GM19452 (cell line): ENCODE measurements at regions not wholly inside any gene's neighbourhood (a gene's known extent, or its start where the extent isn't known, plus 50 kb on each side); places are given as distances from the start of the nearest gene placed in this dataset.

ENCODE experiments used
- ATAC-seq: cut with Tn5 transposase; IDR thresholded peaks from one replicate; pipeline ENCODE4 v1.9.1; 2021; ENCODE audit not compliant: unreplicated experiment

DNA sequence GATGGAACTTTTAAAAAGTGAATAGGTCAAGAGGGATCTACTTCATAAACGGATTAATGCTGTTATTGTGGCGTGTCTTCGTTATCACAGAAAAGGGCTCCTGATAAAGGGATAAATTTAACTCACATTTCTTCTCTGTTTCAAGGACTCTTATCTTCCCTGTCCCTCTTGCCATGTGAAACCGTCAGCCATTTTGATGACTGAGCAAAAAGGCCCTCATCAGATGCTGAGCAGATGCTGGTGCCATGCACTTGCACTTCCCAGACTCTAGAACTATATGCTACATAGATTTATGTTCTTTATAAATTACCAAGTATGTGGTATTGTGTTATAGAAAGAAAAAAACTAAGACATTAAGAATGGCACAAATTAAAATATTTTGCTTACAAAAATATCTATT lies 1011.8 kb upstream of the GBE1 start:
- ATAC-seq: no peak

DNA sequence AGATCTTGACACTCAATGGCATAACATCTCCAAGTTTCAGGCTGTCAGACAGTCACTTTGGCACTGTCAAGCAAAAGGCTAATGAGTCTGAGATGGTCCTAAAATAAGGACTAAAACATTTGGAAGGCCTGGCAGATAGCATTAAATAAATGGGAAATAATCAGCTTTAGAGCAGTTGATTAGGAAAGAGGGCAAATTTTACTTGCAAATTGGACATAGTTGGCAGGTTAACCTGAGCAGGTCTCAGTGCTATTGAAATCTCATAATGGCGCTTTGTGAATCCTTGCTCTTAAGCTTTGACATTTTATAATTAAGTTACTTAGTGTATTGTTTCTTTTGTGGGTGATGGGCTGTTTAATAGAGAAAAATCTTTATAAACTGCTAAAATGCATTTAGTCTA lies 1003.1 kb upstream of the GBE1 start:
- ATAC-seq: no peak

- ATAC-seq: no peak
These were observed 1000.4 kb upstream of the GBE1 start for GRCh38 chr3:82761858-82762257.

DNA sequence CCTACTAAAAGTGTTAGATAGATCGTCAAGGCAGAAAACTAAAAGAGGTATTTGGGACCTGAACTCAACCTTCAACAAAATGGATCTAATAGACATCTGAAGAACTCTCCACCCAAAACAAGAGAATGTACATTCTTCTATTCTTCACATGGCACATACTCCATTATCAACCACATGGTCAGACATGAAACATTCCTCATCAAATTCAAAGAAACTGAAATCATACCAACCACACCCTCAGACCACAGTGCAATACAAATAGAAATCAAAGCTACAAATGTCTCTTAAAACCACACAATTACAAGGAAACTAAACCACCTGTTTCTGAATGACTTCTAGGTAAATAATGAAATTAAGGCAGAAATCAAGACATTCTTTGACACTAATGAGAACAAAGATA lies 984.1 kb upstream of the GBE1 start:
- ATAC-seq: no peak

DNA sequence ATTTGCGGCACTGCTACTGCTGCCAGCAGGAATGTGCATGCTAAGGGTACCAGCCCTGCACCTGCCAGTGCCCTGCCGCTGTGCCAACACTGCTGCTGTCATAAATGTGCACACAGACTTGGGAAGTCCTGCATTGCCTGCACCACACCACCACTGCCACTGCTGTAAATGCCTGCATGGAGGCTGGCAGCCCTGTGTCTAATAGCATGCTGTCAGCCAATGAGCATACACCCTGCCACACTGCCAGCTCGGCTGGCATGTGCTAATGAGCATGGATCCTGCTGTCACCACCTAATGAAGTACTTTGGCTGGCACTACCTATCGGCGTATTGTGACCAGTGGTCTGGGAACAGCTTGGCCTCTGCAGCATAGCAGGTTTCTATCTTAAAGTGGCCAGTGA lies 981.8 kb upstream of the GBE1 start:
- ATAC-seq: no peak

GRCh38 chr3:82741346-82741745 lies 979.9 kb upstream of the GBE1 start:
- ATAC-seq: no peak

DNA sequence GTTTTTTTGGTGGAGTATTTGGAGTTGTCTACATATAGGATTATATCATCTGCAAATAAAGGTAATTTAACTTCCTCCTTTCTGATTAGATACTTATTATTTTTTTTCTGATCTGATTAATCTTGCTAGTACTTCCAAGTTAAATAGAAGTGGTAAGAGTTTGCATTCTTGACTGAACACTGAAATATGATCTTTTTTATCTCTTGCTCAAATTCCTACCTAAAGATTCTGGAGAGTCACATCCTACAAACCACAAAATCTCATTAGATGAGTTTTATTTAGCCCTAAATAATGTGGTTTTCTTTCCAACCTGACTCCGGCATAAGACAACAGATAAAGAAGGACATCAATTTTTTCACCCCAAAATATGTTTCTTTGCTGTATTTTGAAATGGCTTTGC lies 977.9 kb upstream of the GBE1 start:
- no peak for ATAC-seq

- ATAC-seq: no peak
These were observed 975.3 kb upstream of the GBE1 start for GRCh38 chr3:82736696-82737277.

DNA sequence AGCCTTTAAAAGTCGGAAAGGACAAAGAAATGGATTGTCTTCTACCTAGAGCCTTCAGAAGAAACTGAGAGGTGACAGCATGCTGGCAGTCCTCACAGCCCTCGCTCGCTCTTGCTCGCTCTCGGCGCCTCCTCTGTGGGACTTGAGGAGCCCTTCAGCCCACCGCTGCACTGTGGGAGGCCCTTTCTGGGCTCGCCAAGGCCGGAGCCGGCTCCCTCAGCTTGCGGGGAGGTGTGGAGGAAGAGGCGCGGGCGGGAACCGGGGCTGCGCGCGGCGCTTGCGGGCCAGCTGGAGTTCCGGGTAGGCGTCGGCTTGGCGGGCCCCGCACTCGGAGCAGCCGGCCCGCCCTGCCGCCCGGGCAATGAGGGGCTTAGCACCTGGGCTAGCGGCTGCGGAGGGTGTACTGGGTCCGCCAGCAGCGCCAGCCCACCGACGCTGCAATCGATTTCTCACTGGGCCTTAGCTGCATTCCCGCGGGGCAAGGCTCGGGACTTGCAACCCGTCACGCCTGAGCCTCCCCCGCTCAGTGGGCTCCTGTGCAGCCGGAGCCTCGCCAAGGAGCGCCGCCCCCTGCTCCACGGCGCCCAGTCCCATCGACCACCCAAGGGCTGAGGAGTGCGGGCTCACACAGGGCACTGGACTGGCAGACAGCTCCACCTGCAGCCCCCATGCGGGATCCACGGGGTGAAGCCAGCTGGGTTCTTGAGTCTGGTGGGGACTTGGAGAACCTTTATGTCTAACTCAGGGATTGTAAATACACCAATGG lies 953.8 kb upstream of the GBE1 start:
- no peak for ATAC-seq

DNA sequence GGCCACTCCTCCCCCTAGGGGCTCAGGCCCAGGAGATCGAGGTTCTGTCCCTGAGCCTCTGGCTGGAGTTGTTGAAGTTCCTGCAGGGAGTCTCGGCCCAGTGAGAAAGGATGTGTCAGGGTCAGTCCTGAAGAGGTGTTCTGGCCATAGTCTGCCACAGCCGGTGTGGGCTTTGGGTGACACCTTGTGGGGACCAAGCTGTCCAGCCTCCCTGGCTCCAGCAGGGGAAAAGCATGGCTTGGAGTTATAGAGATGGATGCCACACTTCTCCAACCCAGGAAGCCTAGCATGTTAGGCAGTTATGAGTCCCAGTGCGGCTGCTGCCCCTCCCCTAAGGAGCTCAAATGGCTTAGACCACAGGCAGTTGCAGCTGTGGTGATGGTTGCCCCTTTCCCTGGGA lies 945.6 kb upstream of the GBE1 start:
- ATAC-seq: no peak

- ATAC-seq: no peak
These were observed 924.3 kb upstream of the GBE1 start for GRCh38 chr3:82685761-82686160.

- no peak for ATAC-seq
These were observed 915.0 kb upstream of the GBE1 start for GRCh38 chr3:82676356-82677026.

GRCh38 chr3:82672966-82673365 lies 911.5 kb upstream of the GBE1 start:
- ATAC-seq: no peak

DNA sequence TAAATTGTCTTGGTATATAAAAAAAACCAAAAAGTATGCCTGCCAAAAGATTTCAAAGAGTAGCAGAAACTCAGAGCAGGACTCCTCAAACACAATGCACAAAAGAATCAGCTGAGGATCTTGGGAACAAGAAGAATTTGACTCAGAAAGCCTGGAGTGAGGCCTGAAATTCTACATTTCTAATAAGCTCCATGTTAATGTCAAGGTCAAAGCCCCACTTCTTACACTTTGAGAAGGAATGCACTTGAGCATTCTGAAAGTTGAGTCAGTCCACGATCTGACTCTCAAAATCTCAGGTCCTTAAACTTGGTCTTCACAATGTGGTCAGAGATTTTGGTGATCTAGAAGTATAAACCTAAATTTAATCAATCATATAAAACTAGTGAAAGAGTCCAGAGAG lies 910.0 kb upstream of the GBE1 start:
- ATAC-seq: no peak

GRCh38 chr3:82654708-82655107 lies 893.3 kb upstream of the GBE1 start:
- ATAC-seq: no peak

- ATAC-seq: no peak
These were observed 882.5 kb upstream of the GBE1 start for GRCh38 chr3:82643948-82644347.

GRCh38 chr3:82641701-82642100 lies 880.3 kb upstream of the GBE1 start:
- ATAC-seq: no peak

DNA sequence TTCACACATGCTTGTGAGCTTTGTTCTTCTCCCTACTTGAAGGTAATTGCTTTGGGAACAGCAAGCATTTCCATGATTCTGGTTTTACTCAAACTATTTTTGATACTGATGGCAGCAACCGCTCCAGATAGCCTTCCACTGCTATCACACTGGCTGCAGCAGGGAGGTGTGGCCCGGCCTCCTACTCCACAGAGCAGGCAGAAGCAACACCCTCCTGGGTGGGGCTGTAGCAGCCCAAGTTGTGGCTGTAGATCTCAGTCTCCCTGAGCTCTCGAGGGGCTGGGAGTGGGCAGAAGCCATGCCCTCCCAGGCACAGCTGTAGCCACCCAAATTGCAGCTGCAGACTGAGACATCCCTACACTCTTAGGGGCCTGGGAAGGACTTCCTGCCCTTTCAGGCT lies 878.8 kb upstream of the GBE1 start:
- ATAC-seq: no peak

GRCh38 chr3:82637574-82637973 lies 876.1 kb upstream of the GBE1 start:
- ATAC-seq: no peak

DNA sequence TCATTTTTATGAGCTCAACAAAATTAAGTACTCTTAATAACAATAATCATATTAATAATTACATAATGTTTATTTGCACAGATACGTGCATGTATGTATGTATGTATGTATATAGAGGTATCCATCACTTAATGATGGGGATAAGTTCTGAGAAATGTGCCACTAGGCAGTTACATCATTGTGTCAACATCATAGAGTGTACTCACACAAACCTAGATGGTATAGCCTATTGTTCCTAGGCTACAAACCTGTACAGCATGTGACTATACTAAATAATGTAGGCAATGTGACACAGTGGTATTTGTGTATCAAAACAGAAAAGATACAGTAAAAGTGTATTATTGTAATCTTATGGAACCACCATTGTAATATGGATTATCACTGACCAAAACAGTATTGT lies 874.7 kb upstream of the GBE1 start:
- no peak for ATAC-seq

DNA sequence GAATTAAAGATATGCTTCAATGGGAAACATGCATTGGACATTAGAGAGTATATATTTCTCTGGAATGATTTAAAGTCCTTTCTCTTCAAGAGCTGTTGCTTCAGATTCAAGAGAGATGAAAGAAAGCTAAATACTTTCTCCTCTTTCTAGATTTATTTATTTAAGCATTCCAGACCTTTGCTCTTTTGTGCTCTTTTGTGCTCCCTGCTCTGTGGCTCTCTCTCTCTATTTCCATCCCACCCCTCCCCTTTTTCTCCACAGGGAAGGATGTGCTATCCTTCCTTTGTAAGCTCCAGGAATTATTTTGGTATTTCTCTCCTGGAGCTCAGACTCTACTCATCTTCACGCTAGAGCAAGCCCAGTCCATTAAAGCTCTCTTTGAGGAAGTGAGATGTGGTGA lies 871.9 kb upstream of the GBE1 start:
- no peak for ATAC-seq

- no peak for ATAC-seq
These were observed 868.5 kb upstream of the GBE1 start for GRCh38 chr3:82629937-82630336.
